HepG2 (cell line): ENCODE measurements at regions not wholly inside any gene's neighbourhood (a gene's known extent, or its start where the extent isn't known, plus 50 kb on each side); places are given as distances from the start of the nearest gene placed in this dataset.

Experiments
- ATAC-seq: fragments of 200-7000 bp; cut with Tn5 transposase; 3 replicates; pipeline ENCODE4 v1.9.1; 2020; ENCODE audit warnings: mild to moderate bottlenecking, moderate library complexity
- BruUV-seq: library from RNA; stranded (reverse); fragments of 400-500 nt; replicated peaks from 2 replicates; lab custom pipeline; 2021; lab: Mats Ljungman, UMichigan
- CTCF ChIA-PET: fragments of 300-600 bp; formaldehyde crosslinking; extraction: SDS; loops from one replicate; lab custom pipeline; 2021; ENCODE audit warnings: low total read pairs, inconsistent platforms, low intra/inter-chr PET ratio; lab: Yijun Ruan, JAX
- POLR2A ChIA-PET: fragments of 350-600 bp; sonication (Branson Sonifier 250); formaldehyde crosslinking; loops from one replicate; lab custom pipeline; 2020; ENCODE audit warnings: antibody characterized with exemption, inconsistent platforms; lab: Yijun Ruan, JAX
- DNase-seq: peaks from one replicate; pipeline ENCODE4 v3.0.0-alpha.2; 2015; ENCODE audit warnings: low spot score
- FAIRE-seq: peaks from 3 replicates; lab custom pipeline; 2011; peaks lifted over from hg19 to GRCh38; lab: Jason Lieb, UNC
- H2AFZ ChIP-seq: one replicate; pipeline ENCODE4 v1.6.1; 2011; ENCODE audit warnings: low read length, inconsistent platforms
- H3K27ac ChIP-seq: fragments of 300-600 bp; 3 replicates; pipeline ENCODE4 v1.8.0; 2011; ENCODE audit warnings: mixed run types, mild to moderate bottlenecking, mixed read lengths, low read length, inconsistent platforms; ENCODE audit not compliant: insufficient read depth; ENCODE audit errors: extremely low read length
- H3K27me3 ChIP-seq, 2 experiments: fragments of 200-600 bp in 1 of 2; 2 replicates in 1 of 2; 3 replicates in 1 of 2; pipeline versions ENCODE4 v1.6.0 to v1.8.0; 2011; ENCODE audit warnings: low read length in 2 of 2, mild to moderate bottlenecking in 2 of 2, moderate library complexity in 2 of 2, inconsistent platforms in 1 of 2; ENCODE audit not compliant: insufficient read depth in 2 of 2, control insufficient read depth in 1 of 2
- H3K36me3 ChIP-seq, 2 experiments: fragments of 200-600 bp in 1 of 2; replicated peaks in 1 of 2; 2 replicates in 1 of 2; 3 replicates in 1 of 2; pipeline versions ENCODE4 v1.5.1 to v1.8.0; 2011; ENCODE audit warnings: low read length in 2 of 2, inconsistent platforms in 1 of 2; ENCODE audit not compliant: insufficient read depth in 2 of 2, control insufficient read depth in 1 of 2
- H3K4me1 ChIP-seq: 2 replicates; pipeline ENCODE4 v1.5.1; 2012; ENCODE audit warnings: low read length, inconsistent platforms; ENCODE audit not compliant: insufficient read depth
- H3K4me2 ChIP-seq: 2 replicates; pipeline ENCODE4 v1.6.0; 2011; ENCODE audit warnings: low read depth, low read length, inconsistent platforms
- H3K4me3 ChIP-seq, 3 experiments: fragments of 200-600 bp in 1 of 3; sonication (generic), shearing (Covaris generic) in 1 of 3; replicated peaks in 1 of 3; 2 replicates each; pipeline ENCODE4 v1.5.1; 2011 to 2016; ENCODE audit warnings: low read length in 3 of 3, inconsistent platforms in 2 of 3, low read depth in 2 of 3, mild to moderate bottlenecking in 2 of 3, control low read depth in 1 of 3, mixed read lengths in 1 of 3; ENCODE audit not compliant: insufficient read depth in 1 of 3
- H3K79me2 ChIP-seq: one replicate; pipeline ENCODE4 v1.6.1; 2011; ENCODE audit warnings: low read length, inconsistent platforms; ENCODE audit not compliant: insufficient read depth
- H3K9ac ChIP-seq: 2 replicates; pipeline ENCODE4 v1.6.0; 2011; ENCODE audit warnings: mild to moderate bottlenecking, low read depth, low read length, inconsistent platforms; ENCODE audit not compliant: insufficient read depth
- H3K9me3 ChIP-seq: 2 replicates; pipeline ENCODE4 v1.5.1; 2012; ENCODE audit warnings: mild to moderate bottlenecking, low read length
- H4K20me1 ChIP-seq: 2 replicates; pipeline ENCODE4 v1.6.0; 2011; ENCODE audit warnings: inconsistent platforms, mild to moderate bottlenecking, low read length, moderate library complexity; ENCODE audit not compliant: insufficient read depth
- FOXJ3 ChIP-seq: sonication (generic); formaldehyde crosslinking; IDR thresholded peaks from 2 replicates; pipeline ENCODE4 v1.4.0; 2020; ENCODE audit warnings: missing genetic modification reagents, mild to moderate bottlenecking, borderline replicate concordance
- SMARCE1 ChIP-seq: fragments of 450-650 bp; IDR thresholded peaks from 2 replicates; pipeline ENCODE4 v1.6.1; 2017; ENCODE audit warnings: borderline replicate concordance
- SRY ChIP-seq: sonication (generic); formaldehyde crosslinking; IDR thresholded peaks from 2 replicates; pipeline ENCODE4 v1.8.0; 2022; ENCODE audit warnings: mild to moderate bottlenecking, missing genetic modification reagents
- ZSCAN29 ChIP-seq: sonication (generic); formaldehyde crosslinking; conservative IDR thresholded peaks from 2 replicates; pipeline ENCODE4 v1.4.0; 2020; ENCODE audit warnings: mild to moderate bottlenecking, missing genetic modification reagents
- ZSCAN30 ChIP-seq: sonication (generic); formaldehyde crosslinking; IDR thresholded peaks from 2 replicates; pipeline ENCODE4 v1.5.0; 2020; ENCODE audit warnings: mild to moderate bottlenecking, missing genetic modification reagents
- ZSCAN31 ChIP-seq: sonication (generic); formaldehyde crosslinking; IDR thresholded peaks from 2 replicates; pipeline ENCODE4 v1.5.0; 2020; ENCODE audit warnings: low read depth, mild to moderate bottlenecking, missing genetic modification reagents
- WGBS: methylation state at CpG from one replicate; pipeline ENCODE4 v1.1.6; 2017; ENCODE audit warnings: low lambda C conversion rate; 5-methylcytosine and 5-hydroxymethylcytosine counted together
- in situ Hi-C: cut with HindIII; loops from 2 replicates; pipeline ENCODE4 v1.10.0; 2017; ENCODE audit warnings: low pct_unique_long_range_greater_than_20kb; ENCODE audit not compliant: extremely low pct_ligation_motif_present
- intact Hi-C: fragments of 100-400 bp; cut with micrococcal nuclease; formaldehyde crosslinking; loops from one replicate; pipeline ENCODE4 v1.10.0; 2022; ENCODE audit not compliant: unreplicated experiment
- TF ChIP-seq, protein P1 (sequence below): sonication (generic); formaldehyde crosslinking; IDR thresholded peaks from 2 replicates; pipeline ENCODE4 v1.4.0; 2020; ENCODE audit warnings: missing genetic modification reagents
- TF ChIP-seq, protein P2 (sequence below): sonication (generic); formaldehyde crosslinking; IDR thresholded peaks from one replicate; pipeline ENCODE4 v1.5.1; 2020; ENCODE audit warnings: mild to moderate bottlenecking, missing genetic modification reagents; ENCODE audit errors: not compliant biosample characterization
- TF ChIP-seq, protein P3 (sequence below): sonication (generic); formaldehyde crosslinking; IDR thresholded peaks from 2 replicates; pipeline ENCODE4 v1.5.0; 2020; ENCODE audit warnings: mild to moderate bottlenecking, missing genetic modification reagents, moderate library complexity
- TF ChIP-seq, protein P4 (sequence below): sonication (generic); formaldehyde crosslinking; IDR thresholded peaks from 2 replicates; pipeline ENCODE4 v1.8.1; 2023; ENCODE audit warnings: mild to moderate bottlenecking, missing genetic modification reagents

DNA sequence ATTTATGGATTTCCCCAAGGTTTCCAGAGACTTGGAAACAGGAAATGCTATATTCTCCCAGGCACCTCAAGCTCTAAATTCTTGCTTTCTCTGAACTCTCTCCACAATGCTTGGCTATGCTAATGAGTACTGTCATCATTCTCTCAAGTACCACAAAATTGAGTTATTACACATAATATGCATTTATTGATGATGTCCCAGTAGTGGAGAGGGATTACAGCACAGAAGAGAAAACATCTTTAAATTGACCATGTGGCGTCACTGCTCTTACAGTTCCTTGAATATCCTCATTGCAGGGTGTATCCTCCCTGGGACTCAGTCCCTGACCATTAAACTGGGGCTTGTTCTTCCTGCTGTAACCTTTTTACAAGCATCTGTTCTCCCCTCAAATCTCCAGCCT lies 681.1 kb upstream of the FANCL start:
- ATAC-seq (no peak), DNase-seq (no peak), FAIRE-seq (no peak)
- Histone ChIP-seq H3K27me3 (no peaks in the 10 kb centered on the region), H3K27ac (no peak overlapping the region), H2AFZ (no peak overlapping the region), H3K4me3 (no peak overlapping the region), H3K4me1 (no peaks in the 10 kb centered on the region), H3K36me3 (no peaks in the 10 kb centered on the region), H3K79me2 (no peaks in the 10 kb centered on the region), H3K9me3 (no peaks in the 10 kb centered on the region), H3K4me2 (no peak overlapping the region), H4K20me1 (no peaks in the 10 kb centered on the region), H3K9ac (no peak overlapping the region)
- BruUV-seq, result no TSS peak
- in situ Hi-C loops, result no loop called here
- WGBS, result 11% methylated on average over 1 of the region's 1 CpG
- intact Hi-C loops, result no loop called here
- POLR2A ChIA-PET, result no interaction called here
- CTCF ChIA-PET, result no interaction called here
- TF ChIP-seq, protein P1, sequence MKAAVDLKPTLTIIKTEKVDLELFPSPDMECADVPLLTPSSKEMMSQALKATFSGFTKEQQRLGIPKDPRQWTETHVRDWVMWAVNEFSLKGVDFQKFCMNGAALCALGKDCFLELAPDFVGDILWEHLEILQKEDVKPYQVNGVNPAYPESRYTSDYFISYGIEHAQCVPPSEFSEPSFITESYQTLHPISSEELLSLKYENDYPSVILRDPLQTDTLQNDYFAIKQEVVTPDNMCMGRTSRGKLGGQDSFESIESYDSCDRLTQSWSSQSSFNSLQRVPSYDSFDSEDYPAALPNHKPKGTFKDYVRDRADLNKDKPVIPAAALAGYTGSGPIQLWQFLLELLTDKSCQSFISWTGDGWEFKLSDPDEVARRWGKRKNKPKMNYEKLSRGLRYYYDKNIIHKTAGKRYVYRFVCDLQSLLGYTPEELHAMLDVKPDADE (CRISPR knock-in tag), result no peak
- TF ChIP-seq, protein P2, sequence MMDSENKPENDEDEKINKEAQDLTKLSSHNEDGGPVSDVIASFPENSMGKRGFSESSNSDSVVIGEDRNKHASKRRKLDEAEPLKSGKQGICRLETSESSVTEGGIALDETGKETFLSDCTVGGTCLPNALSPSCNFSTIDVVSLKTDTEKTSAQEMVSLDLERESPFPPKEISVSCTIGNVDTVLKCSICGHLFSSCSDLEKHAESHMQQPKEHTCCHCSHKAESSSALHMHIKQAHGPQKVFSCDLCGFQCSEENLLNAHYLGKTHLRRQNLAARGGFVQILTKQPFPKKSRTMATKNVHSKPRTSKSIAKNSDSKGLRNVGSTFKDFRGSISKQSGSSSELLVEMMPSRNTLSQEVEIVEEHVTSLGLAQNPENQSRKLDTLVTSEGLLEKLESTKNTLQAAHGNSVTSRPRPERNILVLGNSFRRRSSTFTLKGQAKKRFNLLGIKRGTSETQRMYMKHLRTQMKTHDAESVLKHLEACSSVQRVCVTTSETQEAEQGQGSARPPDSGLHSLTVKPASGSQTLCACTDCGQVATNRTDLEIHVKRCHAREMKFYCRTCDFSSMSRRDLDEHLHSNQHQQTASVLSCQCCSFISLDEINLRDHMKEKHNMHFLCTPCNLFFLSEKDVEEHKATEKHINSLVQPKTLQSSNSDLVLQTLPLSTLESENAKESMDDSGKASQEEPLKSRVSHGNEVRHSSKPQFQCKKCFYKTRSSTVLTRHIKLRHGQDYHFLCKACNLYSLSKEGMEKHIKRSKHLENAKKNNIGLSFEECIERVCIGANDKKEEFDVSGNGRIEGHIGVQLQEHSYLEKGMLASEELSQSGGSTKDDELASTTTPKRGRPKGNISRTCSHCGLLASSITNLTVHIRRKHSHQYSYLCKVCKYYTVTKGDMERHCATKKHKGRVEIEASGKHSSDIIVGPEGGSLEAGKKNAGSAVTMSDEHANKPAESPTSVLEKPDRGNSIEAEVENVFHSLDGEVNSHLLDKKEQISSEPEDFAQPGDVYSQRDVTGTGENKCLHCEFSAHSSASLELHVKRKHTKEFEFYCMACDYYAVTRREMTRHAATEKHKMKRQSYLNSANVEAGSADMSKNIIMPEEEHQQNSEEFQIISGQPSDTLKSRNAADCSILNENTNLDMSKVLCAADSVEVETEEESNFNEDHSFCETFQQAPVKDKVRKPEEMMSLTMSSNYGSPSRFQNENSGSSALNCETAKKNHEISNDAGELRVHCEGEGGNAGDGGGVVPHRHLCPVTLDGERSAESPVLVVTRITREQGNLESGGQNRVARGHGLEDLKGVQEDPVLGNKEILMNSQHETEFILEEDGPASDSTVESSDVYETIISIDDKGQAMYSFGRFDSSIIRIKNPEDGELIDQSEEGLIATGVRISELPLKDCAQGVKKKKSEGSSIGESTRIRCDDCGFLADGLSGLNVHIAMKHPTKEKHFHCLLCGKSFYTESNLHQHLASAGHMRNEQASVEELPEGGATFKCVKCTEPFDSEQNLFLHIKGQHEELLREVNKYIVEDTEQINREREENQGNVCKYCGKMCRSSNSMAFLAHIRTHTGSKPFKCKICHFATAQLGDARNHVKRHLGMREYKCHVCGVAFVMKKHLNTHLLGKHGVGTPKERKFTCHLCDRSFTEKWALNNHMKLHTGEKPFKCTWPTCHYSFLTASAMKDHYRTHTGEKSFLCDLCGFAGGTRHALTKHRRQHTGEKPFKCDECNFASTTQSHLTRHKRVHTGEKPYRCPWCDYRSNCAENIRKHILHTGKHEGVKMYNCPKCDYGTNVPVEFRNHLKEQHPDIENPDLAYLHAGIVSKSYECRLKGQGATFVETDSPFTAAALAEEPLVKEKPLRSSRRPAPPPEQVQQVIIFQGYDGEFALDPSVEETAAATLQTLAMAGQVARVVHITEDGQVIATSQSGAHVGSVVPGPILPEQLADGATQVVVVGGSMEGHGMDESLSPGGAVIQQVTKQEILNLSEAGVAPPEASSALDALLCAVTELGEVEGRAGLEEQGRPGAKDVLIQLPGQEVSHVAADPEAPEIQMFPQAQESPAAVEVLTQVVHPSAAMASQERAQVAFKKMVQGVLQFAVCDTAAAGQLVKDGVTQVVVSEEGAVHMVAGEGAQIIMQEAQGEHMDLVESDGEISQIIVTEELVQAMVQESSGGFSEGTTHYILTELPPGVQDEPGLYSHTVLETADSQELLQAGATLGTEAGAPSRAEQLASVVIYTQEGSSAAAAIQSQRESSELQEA (CRISPR knock-in tag), result no peak
- TF ChIP-seq SMARCE1, result no peak
- no peak for TF ChIP-seq SRY (CRISPR knock-in tag)
- TF ChIP-seq, protein P3, sequence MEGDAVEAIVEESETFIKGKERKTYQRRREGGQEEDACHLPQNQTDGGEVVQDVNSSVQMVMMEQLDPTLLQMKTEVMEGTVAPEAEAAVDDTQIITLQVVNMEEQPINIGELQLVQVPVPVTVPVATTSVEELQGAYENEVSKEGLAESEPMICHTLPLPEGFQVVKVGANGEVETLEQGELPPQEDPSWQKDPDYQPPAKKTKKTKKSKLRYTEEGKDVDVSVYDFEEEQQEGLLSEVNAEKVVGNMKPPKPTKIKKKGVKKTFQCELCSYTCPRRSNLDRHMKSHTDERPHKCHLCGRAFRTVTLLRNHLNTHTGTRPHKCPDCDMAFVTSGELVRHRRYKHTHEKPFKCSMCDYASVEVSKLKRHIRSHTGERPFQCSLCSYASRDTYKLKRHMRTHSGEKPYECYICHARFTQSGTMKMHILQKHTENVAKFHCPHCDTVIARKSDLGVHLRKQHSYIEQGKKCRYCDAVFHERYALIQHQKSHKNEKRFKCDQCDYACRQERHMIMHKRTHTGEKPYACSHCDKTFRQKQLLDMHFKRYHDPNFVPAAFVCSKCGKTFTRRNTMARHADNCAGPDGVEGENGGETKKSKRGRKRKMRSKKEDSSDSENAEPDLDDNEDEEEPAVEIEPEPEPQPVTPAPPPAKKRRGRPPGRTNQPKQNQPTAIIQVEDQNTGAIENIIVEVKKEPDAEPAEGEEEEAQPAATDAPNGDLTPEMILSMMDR, result no peak
- TF ChIP-seq ZSCAN29 (CRISPR knock-in tag), result no peak
- no peak for TF ChIP-seq FOXJ3 (CRISPR knock-in tag)
- TF ChIP-seq, protein P4, sequence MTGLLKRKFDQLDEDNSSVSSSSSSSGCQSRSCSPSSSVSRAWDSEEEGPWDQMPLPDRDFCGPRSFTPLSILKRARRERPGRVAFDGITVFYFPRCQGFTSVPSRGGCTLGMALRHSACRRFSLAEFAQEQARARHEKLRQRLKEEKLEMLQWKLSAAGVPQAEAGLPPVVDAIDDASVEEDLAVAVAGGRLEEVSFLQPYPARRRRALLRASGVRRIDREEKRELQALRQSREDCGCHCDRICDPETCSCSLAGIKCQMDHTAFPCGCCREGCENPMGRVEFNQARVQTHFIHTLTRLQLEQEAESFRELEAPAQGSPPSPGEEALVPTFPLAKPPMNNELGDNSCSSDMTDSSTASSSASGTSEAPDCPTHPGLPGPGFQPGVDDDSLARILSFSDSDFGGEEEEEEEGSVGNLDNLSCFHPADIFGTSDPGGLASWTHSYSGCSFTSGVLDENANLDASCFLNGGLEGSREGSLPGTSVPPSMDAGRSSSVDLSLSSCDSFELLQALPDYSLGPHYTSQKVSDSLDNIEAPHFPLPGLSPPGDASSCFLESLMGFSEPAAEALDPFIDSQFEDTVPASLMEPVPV (CRISPR knock-in tag), result no peak
- no peak for TF ChIP-seq ZSCAN30 (CRISPR knock-in tag)
- TF ChIP-seq ZSCAN31 (CRISPR knock-in tag), result no peak
